ENCODE measurements at regions not wholly inside any gene's neighbourhood (a gene's known extent, or its start where the extent isn't known, plus 50 kb on each side); places are given as distances from the start of the nearest gene placed in this dataset.
A peak's percentile ranks its signal among the peaks of the same experiment; 100 is the strongest.

DNA sequence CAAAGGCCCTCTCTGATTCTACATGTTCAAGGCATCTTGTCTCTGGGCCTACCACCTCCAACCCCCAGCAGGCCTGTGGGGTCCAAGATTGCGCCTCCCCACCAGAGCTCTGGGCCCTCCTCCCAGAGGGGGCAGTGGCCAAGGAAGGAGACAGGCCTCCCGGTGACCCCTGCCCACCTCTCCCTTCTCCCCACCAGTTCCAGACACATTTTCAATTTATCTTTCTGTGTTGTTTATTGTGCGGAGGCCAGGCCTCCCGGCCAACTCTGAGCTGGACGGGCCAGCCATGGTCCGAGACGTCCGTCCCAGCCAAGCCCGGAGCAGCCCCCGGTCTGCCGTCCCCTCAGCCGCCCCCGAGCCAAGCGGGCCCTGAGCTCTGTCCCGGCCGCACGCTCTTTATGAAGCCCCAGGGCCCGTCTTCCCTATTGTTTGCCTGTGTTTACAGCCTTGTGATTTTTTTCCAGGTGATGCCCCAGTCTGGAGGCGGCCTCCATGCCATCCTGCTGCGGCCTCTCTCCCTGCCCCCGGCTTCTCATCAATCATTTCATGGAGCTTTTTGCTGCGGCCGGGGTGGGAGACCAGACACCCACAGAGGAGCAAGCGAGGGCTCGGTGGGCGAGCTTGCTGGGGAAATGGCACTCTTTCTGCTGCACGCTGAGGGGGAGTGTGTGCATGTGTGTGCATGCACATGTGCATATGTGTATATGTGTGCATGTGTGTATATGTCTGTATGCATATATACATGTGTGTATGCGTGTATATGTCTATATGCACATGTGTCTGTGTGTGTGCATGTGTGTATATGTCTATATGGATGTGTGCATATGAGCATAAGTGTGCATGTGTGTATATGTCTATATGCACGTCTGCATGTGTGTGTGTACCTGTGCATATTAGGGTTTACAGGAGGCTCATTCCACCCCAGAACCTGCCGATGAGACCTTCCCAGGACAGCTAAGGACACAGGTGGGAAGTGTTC, 52.7 kb upstream of the ELN start:
- H3K4me3 ChIP-seq: no peak overlapping the region
- TF ChIP-seq, protein P1, sequence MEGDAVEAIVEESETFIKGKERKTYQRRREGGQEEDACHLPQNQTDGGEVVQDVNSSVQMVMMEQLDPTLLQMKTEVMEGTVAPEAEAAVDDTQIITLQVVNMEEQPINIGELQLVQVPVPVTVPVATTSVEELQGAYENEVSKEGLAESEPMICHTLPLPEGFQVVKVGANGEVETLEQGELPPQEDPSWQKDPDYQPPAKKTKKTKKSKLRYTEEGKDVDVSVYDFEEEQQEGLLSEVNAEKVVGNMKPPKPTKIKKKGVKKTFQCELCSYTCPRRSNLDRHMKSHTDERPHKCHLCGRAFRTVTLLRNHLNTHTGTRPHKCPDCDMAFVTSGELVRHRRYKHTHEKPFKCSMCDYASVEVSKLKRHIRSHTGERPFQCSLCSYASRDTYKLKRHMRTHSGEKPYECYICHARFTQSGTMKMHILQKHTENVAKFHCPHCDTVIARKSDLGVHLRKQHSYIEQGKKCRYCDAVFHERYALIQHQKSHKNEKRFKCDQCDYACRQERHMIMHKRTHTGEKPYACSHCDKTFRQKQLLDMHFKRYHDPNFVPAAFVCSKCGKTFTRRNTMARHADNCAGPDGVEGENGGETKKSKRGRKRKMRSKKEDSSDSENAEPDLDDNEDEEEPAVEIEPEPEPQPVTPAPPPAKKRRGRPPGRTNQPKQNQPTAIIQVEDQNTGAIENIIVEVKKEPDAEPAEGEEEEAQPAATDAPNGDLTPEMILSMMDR (IDR thresholded peaks at IDR 0.05): no peak
- DNase-seq (ENCODE audit: low spot score): peak; percentile 49
- no peak overlapping the region for H3K27ac ChIP-seq
- H3K27me3 ChIP-seq: no peaks in the 10 kb centered on the region
- H3K4me1 ChIP-seq: no peaks in the 10 kb centered on the region
- no peaks in the 10 kb centered on the region for H3K36me3 ChIP-seq
- H3K9me3 ChIP-seq: no peaks in the 10 kb centered on the region

DNA sequence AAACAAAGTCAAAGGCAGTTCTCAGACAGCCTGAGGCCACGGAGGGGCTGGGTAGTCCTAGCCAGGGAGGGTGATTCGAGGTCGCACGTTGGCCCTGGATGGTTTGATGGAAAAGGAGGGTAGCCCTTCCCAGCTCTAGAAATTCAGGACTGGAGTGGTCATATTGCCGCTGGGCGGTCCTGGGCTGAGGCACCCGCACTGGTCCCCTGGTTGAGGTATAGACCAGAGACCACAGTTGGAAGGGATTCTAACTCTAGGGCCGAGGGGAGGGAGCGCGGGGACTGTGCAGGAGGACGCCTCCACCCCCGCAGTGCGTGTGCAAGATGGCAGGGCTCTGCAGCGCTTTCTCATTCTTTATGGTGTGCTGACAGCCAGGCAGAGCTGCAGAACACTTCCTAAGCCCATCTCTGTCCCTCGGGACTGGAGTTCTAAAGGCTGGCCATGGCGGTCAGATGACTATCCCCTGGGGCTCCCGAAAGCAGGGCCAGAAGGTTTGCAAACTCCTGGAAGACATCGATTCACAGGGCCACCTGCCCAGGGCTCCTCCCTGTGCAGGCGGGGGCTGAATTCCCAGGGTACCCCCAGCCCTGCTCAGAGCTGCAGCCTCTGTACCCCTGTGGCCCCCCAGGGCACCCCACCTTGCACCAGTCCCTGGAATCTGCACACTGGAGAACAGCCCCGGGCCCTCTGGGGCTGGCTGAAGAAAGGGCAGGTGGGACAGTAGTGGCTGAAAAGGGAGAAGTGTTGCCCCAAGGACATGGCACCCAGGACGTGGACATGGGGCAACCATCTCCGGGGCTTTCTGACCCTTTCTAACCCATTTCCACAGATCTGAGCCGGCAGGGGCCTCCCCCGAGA, 51.0 kb upstream of the ELN start:
- TF ChIP-seq, protein P1 (IDR thresholded peaks at IDR 0.05): no peak
- no peak overlapping the region for H3K27ac ChIP-seq
- H3K36me3 ChIP-seq: no peaks in the 10 kb centered on the region
- no peaks in the 10 kb centered on the region for H3K4me1 ChIP-seq
- H3K27me3 ChIP-seq: no peaks in the 10 kb centered on the region
- no peak overlapping the region for H3K4me3 ChIP-seq
- no peak for DNase-seq (ENCODE audit: low spot score)
- H3K9me3 ChIP-seq: no peaks in the 10 kb centered on the region

DNA sequence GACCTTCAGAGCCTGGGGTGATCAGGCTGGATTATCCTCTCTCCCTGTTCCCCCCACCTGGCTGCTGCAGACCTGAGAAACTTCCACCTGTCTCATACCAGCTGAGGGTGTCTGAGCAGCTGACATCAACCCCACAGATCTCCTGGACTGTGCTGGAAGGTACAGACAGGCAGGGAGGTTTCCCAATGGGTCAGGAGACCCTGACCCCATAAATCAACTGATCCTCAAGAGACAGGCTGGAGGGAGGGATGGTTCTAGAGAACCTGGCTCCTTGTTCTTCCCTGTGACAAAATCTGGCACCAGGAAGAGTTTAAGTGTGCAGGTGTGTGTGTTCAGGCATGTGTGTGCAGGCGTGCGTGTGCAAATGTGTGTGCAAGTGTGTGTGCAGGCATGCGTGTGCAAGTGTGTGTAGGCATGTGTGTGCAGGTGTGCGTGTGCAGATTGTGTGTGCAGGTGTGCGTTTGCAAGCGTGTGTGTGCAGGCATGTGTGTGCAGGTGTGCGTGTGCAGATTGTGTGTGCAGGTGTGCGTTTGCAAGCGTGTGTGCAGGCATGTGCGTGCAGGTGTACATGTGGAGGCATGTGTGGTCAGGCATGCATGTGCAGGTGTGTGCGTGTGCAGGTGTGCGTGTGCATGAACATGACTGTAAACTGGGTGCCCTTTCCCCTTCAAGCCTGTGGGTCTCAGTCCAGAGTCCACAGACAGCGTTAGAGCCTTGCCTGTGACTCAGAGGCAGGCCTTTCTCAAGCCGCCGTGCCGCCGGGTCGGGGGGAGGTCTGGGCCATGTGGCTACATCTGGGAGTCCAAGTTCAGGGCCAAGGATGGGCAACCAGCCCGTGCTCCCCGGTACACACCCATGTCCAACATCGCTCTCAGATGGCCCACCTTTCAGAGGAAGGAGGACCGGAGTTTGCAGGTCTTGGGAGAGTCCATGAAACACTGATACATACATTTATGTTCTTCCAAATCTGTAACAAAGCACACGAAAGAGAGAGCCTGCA, 50.1 kb upstream of the ELN start:
- H3K27ac ChIP-seq: no peak overlapping the region
- TF ChIP-seq, protein P1 (IDR thresholded peaks at IDR 0.05): no peak
- H3K36me3 ChIP-seq: no peaks in the 10 kb centered on the region
- no peak for DNase-seq (ENCODE audit: low spot score)
- H3K9me3 ChIP-seq: no peaks in the 10 kb centered on the region
- H3K4me3 ChIP-seq: no peak overlapping the region
- no peaks in the 10 kb centered on the region for H3K27me3 ChIP-seq
- no peaks in the 10 kb centered on the region for H3K4me1 ChIP-seq
